ENCODE measurements at regions not wholly inside any gene's neighbourhood (a gene's known extent, or its start where the extent isn't known, plus 50 kb on each side); places are given as distances from the start of the nearest gene placed in this dataset.

- TF ChIP-seq E2F8 (IDR thresholded peaks at IDR 0.05; ENCODE audit: low read depth, partially characterized antibody) (no peak), EP300 (IDR thresholded peaks at IDR 0.05; ENCODE audit: borderline replicate concordance in 1 of 2, control insufficient read depth in 1 of 2, low read depth in 2 of 2, low read length in 2 of 2) (no peak), NRF1 (conservative IDR thresholded peaks at IDR 0.05; ENCODE audit: low read depth, low read length) (no peak), BCLAF1 (IDR thresholded peaks at IDR 0.05) (no peak), POLR2AphosphoS2 (IDR thresholded peaks at IDR 0.05; ENCODE audit: low read depth, low read length) (no peak), CREM (IDR thresholded peaks at IDR 0.05; ENCODE audit: low read depth) (no peak), NKRF (conservative IDR thresholded peaks at IDR 0.05) (no peak), PAX5 (IDR thresholded peaks at IDR 0.05; ENCODE audit: borderline replicate concordance, low read depth, low read length) (no peak), ESRRA (IDR thresholded peaks at IDR 0.05; ENCODE audit: low read length) (no peak), HSF1 (IDR thresholded peaks at IDR 0.05; ENCODE audit: low read depth, low read length) (no peak), CBFB (IDR thresholded peaks at IDR 0.05; ENCODE audit: low read depth) (no peak), YY1 (IDR thresholded peaks at IDR 0.05; ENCODE audit: low read depth, low read length) (no peak)
These were observed 2039.2 kb upstream of the CELF4 start (continued) for GRCh38 chr18:39604836-39605235.

Measured in GM12878 (cell line).